PC-9 (cell line): ENCODE measurements at regions not wholly inside any gene's neighbourhood (a gene's known extent, or its start where the extent isn't known, plus 50 kb on each side); places are given as distances from the start of the nearest gene placed in this dataset.

Source experiments
- BruUV-seq: library from RNA; stranded (reverse); fragments of 400-500 nt; replicated peaks from 2 replicates; lab custom pipeline; 2021; lab: Mats Ljungman, UMichigan
- CTCF ChIA-PET: fragments of 300-600 bp; sonication (Branson Sonifier 250); formaldehyde crosslinking; loops from one replicate; lab custom pipeline; 2022; ENCODE audit warnings: antibody characterized with exemption; lab: Charles Lee
- POLR2A ChIA-PET: fragments of 300-600 bp; sonication (Branson Sonifier 250); formaldehyde crosslinking; loops from one replicate; lab custom pipeline; 2022; ENCODE audit warnings: antibody characterized with exemption; ENCODE audit not compliant: unreplicated experiment; lab: Charles Lee
- DNase-seq, 2 experiments: peaks; one replicate each; pipeline versions ENCODE4 v3.0.0 to v3.0.0-alpha.2; 2015 to 2022; ENCODE audit warnings: mixed read lengths in 1 of 2
- H2AFZ ChIP-seq: fragments of 200-600 bp; sonication (generic); 2 replicates; pipeline ENCODE4 v1.8.1; 2017; ENCODE audit warnings: antibody characterized with exemption
- H3F3A ChIP-seq: fragments of 200-600 bp; sonication (generic); 2 replicates; pipeline ENCODE4 v1.8.1; 2017; ENCODE audit warnings: antibody characterized with exemption, mild to moderate bottlenecking, low read depth; ENCODE audit not compliant: insufficient read depth
- H3K27ac ChIP-seq: fragments of 200-600 bp; sonication (generic); 2 replicates; pipeline ENCODE4 v1.6.1; 2016; ENCODE audit warnings: mixed run types
- H3K27me3 ChIP-seq: fragments of 200-600 bp; sonication (generic); 2 replicates; pipeline ENCODE4 v1.6.1; 2016; ENCODE audit warnings: low read depth, mixed run types; ENCODE audit not compliant: insufficient read depth
- H3K36me3 ChIP-seq: fragments of 200-600 bp; sonication (generic); 2 replicates; pipeline ENCODE4 v1.6.1; 2016; ENCODE audit warnings: low read depth, mixed run types
- H3K4me1 ChIP-seq: fragments of 200-600 bp; sonication (generic); replicated peaks from 2 replicates; pipeline ENCODE4 v1.6.1; 2016; ENCODE audit warnings: mixed run types; ENCODE audit not compliant: insufficient read depth
- H3K4me2 ChIP-seq: fragments of 200-600 bp; sonication (generic); 2 replicates; pipeline ENCODE4 v1.6.1; 2017; ENCODE audit warnings: mixed run types
- H3K4me3 ChIP-seq: fragments of 200-600 bp; sonication (generic); 2 replicates; pipeline ENCODE4 v1.6.1; 2016; ENCODE audit warnings: mixed run types
- H3K79me2 ChIP-seq: fragments of 200-600 bp; sonication (generic); 2 replicates; pipeline ENCODE4 v1.6.1; 2017; ENCODE audit warnings: low read depth, mixed run types
- H3K9me2 ChIP-seq: fragments of 200-600 bp; sonication (generic); 2 replicates; pipeline ENCODE4 v1.8.1; 2017; ENCODE audit warnings: mild to moderate bottlenecking; ENCODE audit not compliant: insufficient read depth
- H3K9me3 ChIP-seq: fragments of 200-600 bp; sonication (generic); 2 replicates; pipeline ENCODE4 v1.8.1; 2016; ENCODE audit warnings: low read depth; ENCODE audit not compliant: insufficient read depth
- H4K20me1 ChIP-seq: fragments of 200-600 bp; sonication (generic); 2 replicates; pipeline ENCODE4 v1.8.1; 2017; ENCODE audit not compliant: insufficient read depth
- EZH2 ChIP-seq: fragments of 200-600 bp; sonication (generic); IDR thresholded peaks from 2 replicates; pipeline ENCODE4 v1.8.0; 2017; ENCODE audit warnings: antibody characterized with exemption, low read depth
- intact Hi-C: fragments of 100-400 bp; cut with micrococcal nuclease; formaldehyde crosslinking; loops from one replicate; pipeline ENCODE4 v1.10.0; 2022; ENCODE audit not compliant: unreplicated experiment
- TF ChIP-seq, protein P1 (sequence below): fragments of 200-600 bp; sonication (generic); conservative IDR thresholded peaks from 2 replicates; pipeline ENCODE4 v1.6.1; 2017; ENCODE audit warnings: mixed run types, antibody characterized with exemption, mild to moderate bottlenecking, moderate library complexity

DNA sequence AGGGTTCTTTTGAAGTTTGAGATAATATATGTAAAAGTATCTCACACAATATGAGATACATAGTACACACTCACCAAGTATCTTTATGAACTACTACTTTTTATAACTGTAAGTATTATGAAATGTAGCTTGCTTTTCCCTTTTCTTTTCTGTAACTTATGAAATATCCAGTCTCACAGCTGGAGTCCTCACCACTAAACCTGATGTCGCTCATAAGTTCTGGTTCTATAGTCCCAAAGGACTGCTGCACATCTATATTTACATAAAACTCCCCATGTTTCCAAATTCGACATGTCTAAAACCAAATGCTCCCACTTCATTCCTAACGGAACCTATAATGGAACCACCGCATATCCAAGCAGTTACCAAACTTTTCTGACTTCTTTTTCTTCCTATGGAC is 186.5 kb upstream of the SLC7A11 start:
- Histone ChIP-seq H3K9me2 (no peaks in the 10 kb centered on the region), H2AFZ (no peak overlapping the region), H4K20me1 (no peaks in the 10 kb centered on the region), H3K4me3 (no peak overlapping the region), H3K27me3 (no peaks in the 10 kb centered on the region), H3K9me3 (no peaks in the 10 kb centered on the region), H3K79me2 (no peaks in the 10 kb centered on the region), H3K4me2 (no peak overlapping the region), H3K27ac (no peak overlapping the region), H3K36me3 (no peaks in the 10 kb centered on the region), H3K4me1 (no peaks in the 10 kb centered on the region), H3F3A (no peaks in the 10 kb centered on the region)
- DNase-seq, result no peak
- ChIA-PET POLR2A (no interaction called here), CTCF (no interaction called here)
- intact Hi-C loops, result no loop called here
- no TSS peak for BruUV-seq
- TF ChIP-seq, protein P1, sequence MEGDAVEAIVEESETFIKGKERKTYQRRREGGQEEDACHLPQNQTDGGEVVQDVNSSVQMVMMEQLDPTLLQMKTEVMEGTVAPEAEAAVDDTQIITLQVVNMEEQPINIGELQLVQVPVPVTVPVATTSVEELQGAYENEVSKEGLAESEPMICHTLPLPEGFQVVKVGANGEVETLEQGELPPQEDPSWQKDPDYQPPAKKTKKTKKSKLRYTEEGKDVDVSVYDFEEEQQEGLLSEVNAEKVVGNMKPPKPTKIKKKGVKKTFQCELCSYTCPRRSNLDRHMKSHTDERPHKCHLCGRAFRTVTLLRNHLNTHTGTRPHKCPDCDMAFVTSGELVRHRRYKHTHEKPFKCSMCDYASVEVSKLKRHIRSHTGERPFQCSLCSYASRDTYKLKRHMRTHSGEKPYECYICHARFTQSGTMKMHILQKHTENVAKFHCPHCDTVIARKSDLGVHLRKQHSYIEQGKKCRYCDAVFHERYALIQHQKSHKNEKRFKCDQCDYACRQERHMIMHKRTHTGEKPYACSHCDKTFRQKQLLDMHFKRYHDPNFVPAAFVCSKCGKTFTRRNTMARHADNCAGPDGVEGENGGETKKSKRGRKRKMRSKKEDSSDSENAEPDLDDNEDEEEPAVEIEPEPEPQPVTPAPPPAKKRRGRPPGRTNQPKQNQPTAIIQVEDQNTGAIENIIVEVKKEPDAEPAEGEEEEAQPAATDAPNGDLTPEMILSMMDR, result no peak
- TF ChIP-seq EZH2, result no peak

- no TSS peak for BruUV-seq
- Histone ChIP-seq H3K4me3 (no peak overlapping the region), H3K36me3 (no peaks in the 10 kb centered on the region), H2AFZ (no peak overlapping the region), H3K79me2 (no peaks in the 10 kb centered on the region), H3K4me1 (no peaks in the 10 kb centered on the region), H3K4me2 (no peak overlapping the region), H3F3A (no peaks in the 10 kb centered on the region), H3K9me3 (no peaks in the 10 kb centered on the region), H3K27ac (no peak overlapping the region), H3K27me3 (no peaks in the 10 kb centered on the region), H3K9me2 (no peaks in the 10 kb centered on the region), H4K20me1 (no peaks in the 10 kb centered on the region)
- no peak for DNase-seq
- intact Hi-C loops, result no loop called here
- TF ChIP-seq, protein P1, result no peak
- TF ChIP-seq EZH2, result no peak
- POLR2A ChIA-PET, result no interaction called here
- CTCF ChIA-PET, result no interaction called here
Observed at GRCh38 chr4:138426786-138427185, 184.6 kb upstream of the SLC7A11 start.

- H3K27me3 ChIP-seq, result no peaks in the 10 kb centered on the region
- intact Hi-C loops, result no loop called here
- no peaks in the 10 kb centered on the region for H4K20me1 ChIP-seq
- no peaks in the 10 kb centered on the region for H3K4me1 ChIP-seq
- H3K9me2 ChIP-seq, result no peaks in the 10 kb centered on the region
- no peaks in the 10 kb centered on the region for H3K36me3 ChIP-seq
- ChIA-PET CTCF (no interaction called here), POLR2A (no interaction called here)
- no peaks in the 10 kb centered on the region for H3K79me2 ChIP-seq
- no peak overlapping the region for H3K4me3 ChIP-seq
- H3F3A ChIP-seq, result no peaks in the 10 kb centered on the region
- no peak overlapping the region for H3K27ac ChIP-seq
- H3K9me3 ChIP-seq, result no peaks in the 10 kb centered on the region
- no peak for TF ChIP-seq EZH2
- TF ChIP-seq, protein P1, result no peak
- no TSS peak for BruUV-seq
- DNase-seq, result no peak
- no peak overlapping the region for H2AFZ ChIP-seq
- H3K4me2 ChIP-seq, result no peak overlapping the region
Observed at GRCh38 chr4:138420471-138420870, 178.3 kb upstream of the SLC7A11 start.
